ENCODE measurements at regions not wholly inside any gene's neighbourhood (a gene's known extent, or its start where the extent isn't known, plus 50 kb on each side); places are given as distances from the start of the nearest gene placed in this dataset.
"Not testable (repeated sequence)": the region's sequence is repeated elsewhere in the genome, so short reads cannot be mapped to it uniquely, and the experiment has no call there.

GRCh38 chr4:52407545-52407944 is 251.6 kb downstream of the USP46 start:
- intact Hi-C loops (cut with DNase I; ENCODE audit: low total_unique reads), result no loop called here
- no peak for TF ChIP-seq POLR2A (IDR thresholded peaks at IDR 0.05)
- TF ChIP-seq CTCF (IDR thresholded peaks at IDR 0.05), result no peak

GRCh38 chr4:52408032-52408431 is 251.1 kb downstream of the USP46 start:
- H3K27ac ChIP-seq, result no peak overlapping the region
- no peaks in the 10 kb centered on the region for H3K27me3 ChIP-seq
- intact Hi-C loops (cut with DNase I; ENCODE audit: low total_unique reads), result no loop called here
- no peaks in the 10 kb centered on the region for H3K9me3 ChIP-seq
- no peaks in the 10 kb centered on the region for H3K36me3 ChIP-seq
- no peak overlapping the region for H3K4me3 ChIP-seq
- H3K4me1 ChIP-seq, result no peaks in the 10 kb centered on the region
- no peak for DNase-seq
- TF ChIP-seq CTCF (IDR thresholded peaks at IDR 0.05), result no peak
- no peak for TF ChIP-seq POLR2A (IDR thresholded peaks at IDR 0.05)

More at GRCh38 chr4:52407545-52407944, 251.6 kb downstream of the USP46 start:
- no peaks in the 10 kb centered on the region for H3K9me3 ChIP-seq
- DNase-seq, result no peak
- no peaks in the 10 kb centered on the region for H3K27me3 ChIP-seq
- no peak overlapping the region for H3K4me3 ChIP-seq
- no peaks in the 10 kb centered on the region for H3K36me3 ChIP-seq
- H3K4me1 ChIP-seq, result no peaks in the 10 kb centered on the region
- no peak overlapping the region for H3K27ac ChIP-seq

GRCh38 chr4:52408471-52408870 is 250.6 kb downstream of the USP46 start:
- Histone ChIP-seq H3K9me3 (no peaks in the 10 kb centered on the region), H3K4me1 (no peaks in the 10 kb centered on the region), H3K27me3 (no peaks in the 10 kb centered on the region), H3K4me3 (no peak overlapping the region), H3K27ac (no peak overlapping the region), H3K36me3 (no peaks in the 10 kb centered on the region)
- TF ChIP-seq CTCF (IDR thresholded peaks at IDR 0.05), result no peak
- no peak for TF ChIP-seq POLR2A (IDR thresholded peaks at IDR 0.05)
- intact Hi-C loops (cut with DNase I; ENCODE audit: low total_unique reads), result no loop called here
- no peak for DNase-seq

GRCh38 chr4:52409766-52410165 is 249.3 kb downstream of the USP46 start:
- H3K4me3 ChIP-seq; H3K4me1 ChIP-seq; H3K27me3 ChIP-seq; H3K27ac ChIP-seq; H3K36me3 ChIP-seq; DNase-seq; H3K9me3 ChIP-seq; intact Hi-C loops (cut with DNase I; ENCODE audit: low total_unique reads): not testable (repeated sequence)

- no peak for DNase-seq
- TF ChIP-seq CTCF (IDR thresholded peaks at IDR 0.05), result no peak
- TF ChIP-seq POLR2A (IDR thresholded peaks at IDR 0.05), result no peak
- Histone ChIP-seq H3K4me1 (no peaks in the 10 kb centered on the region), H3K4me3 (no peak overlapping the region), H3K27me3 (no peaks in the 10 kb centered on the region), H3K36me3 (no peaks in the 10 kb centered on the region), H3K9me3 (no peaks in the 10 kb centered on the region), H3K27ac (no peak overlapping the region)
- intact Hi-C loops (cut with DNase I; ENCODE audit: low total_unique reads), result no loop called here
Measured at GRCh38 chr4:52410971-52411370, 248.1 kb downstream of the USP46 start.

GRCh38 chr4:52420330-52420729 is 238.8 kb downstream of the USP46 start:
- no peaks in the 10 kb centered on the region for H3K36me3 ChIP-seq
- H3K9me3 ChIP-seq, result no peaks in the 10 kb centered on the region
- no peaks in the 10 kb centered on the region for H3K27me3 ChIP-seq
- H3K4me3 ChIP-seq, result no peak overlapping the region
- no peak overlapping the region for H3K27ac ChIP-seq
- H3K4me1 ChIP-seq, result no peaks in the 10 kb centered on the region
- DNase-seq, result no peak
- no peak for TF ChIP-seq POLR2A (IDR thresholded peaks at IDR 0.05)
- no peak for TF ChIP-seq CTCF (IDR thresholded peaks at IDR 0.05)
- intact Hi-C loops (cut with DNase I; ENCODE audit: low total_unique reads), result no loop called here
